ENCODE measurements at regions not wholly inside any gene's neighbourhood (a gene's known extent, or its start where the extent isn't known, plus 50 kb on each side); places are given as distances from the start of the nearest gene placed in this dataset.
"Not testable (repeated sequence)": the region's sequence is repeated elsewhere in the genome, so short reads cannot be mapped to it uniquely, and the experiment has no call there.

GRCh38 chrX:829145-829544 is 198.6 kb downstream of the SHOX start:
- DNase-seq, result no peak

- DNase-seq, result no peak
Measured at GRCh38 chrX:828411-828959, 197.9 kb downstream of the SHOX start.

GRCh38 chrX:826448-826847 is 195.9 kb downstream of the SHOX start:
- DNase-seq, result no peak

- DNase-seq, result no peak
Measured at GRCh38 chrX:825991-826390, 195.4 kb downstream of the SHOX start.

GRCh38 chrX:823073-823472 is 192.5 kb downstream of the SHOX start:
- DNase-seq, result not testable (repeated sequence)

- DNase-seq, result no peak
Measured at GRCh38 chrX:821327-822107, 190.9 kb downstream of the SHOX start.

GRCh38 chrX:819684-820083 is 189.1 kb downstream of the SHOX start:
- no peak for DNase-seq

- no peak for DNase-seq
Measured at GRCh38 chrX:817759-818300, 187.2 kb downstream of the SHOX start.

GRCh38 chrX:817147-817546 is 186.6 kb downstream of the SHOX start:
- DNase-seq, result not testable (repeated sequence)

GRCh38 chrX:816411-816810 is 185.8 kb downstream of the SHOX start:
- DNase-seq, result no peak

- no peak for DNase-seq
Measured at GRCh38 chrX:810186-810585, 179.6 kb downstream of the SHOX start.

- DNase-seq, result no peak
Measured at GRCh38 chrX:809081-809480, 178.5 kb downstream of the SHOX start.

GRCh38 chrX:806586-806985 is 176.0 kb downstream of the SHOX start:
- no peak for DNase-seq

- DNase-seq, result no peak
Measured at GRCh38 chrX:805988-806387, 175.4 kb downstream of the SHOX start.

GRCh38 chrX:805103-805670 is 174.6 kb downstream of the SHOX start:
- DNase-seq, result no peak

- DNase-seq, result no peak
Measured at GRCh38 chrX:802846-803245, 172.3 kb downstream of the SHOX start.

GRCh38 chrX:799808-800207 is 169.2 kb downstream of the SHOX start:
- no peak for DNase-seq

- no peak for DNase-seq
Measured at GRCh38 chrX:794311-794710, 163.7 kb downstream of the SHOX start.

GRCh38 chrX:793216-793770 is 162.7 kb downstream of the SHOX start:
- DNase-seq, result no peak

- DNase-seq, result no peak
Measured at GRCh38 chrX:791479-792034, 161.0 kb downstream of the SHOX start.

- DNase-seq, result no peak
Measured at GRCh38 chrX:790783-791360, 160.3 kb downstream of the SHOX start.

GRCh38 chrX:790041-790506 is 159.5 kb downstream of the SHOX start:
- DNase-seq, result no peak

GRCh38 chrX:789096-789495 is 158.5 kb downstream of the SHOX start:
- no peak for DNase-seq

Data from SIG-M5 (cell line).